ENCODE measurements at regions not wholly inside any gene's neighbourhood (a gene's known extent, or its start where the extent isn't known, plus 50 kb on each side); places are given as distances from the start of the nearest gene placed in this dataset.

DNA sequence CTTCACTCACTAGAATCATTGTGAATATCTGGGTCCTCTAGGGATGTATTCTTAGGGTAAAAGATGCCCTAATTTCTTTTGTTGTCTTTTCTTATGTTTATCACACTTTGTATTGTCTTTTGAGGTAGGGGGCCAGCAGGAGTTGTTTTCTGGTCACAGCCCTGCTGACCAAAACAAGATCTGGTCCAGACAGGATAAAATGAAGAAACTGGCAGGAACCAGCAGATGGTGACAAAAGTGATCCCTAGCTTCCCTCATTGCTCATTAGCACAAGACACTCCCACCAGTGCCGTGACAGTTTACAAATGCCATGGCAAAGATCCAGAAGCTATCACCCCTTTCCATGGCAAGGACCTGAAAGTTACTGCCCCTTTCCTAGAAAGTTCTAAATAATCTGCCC is 81.7 kb upstream of the CCDC85A start:
- no peak for DNase-seq (ENCODE audit: low read depth)
- TF ChIP-seq, protein P1, sequence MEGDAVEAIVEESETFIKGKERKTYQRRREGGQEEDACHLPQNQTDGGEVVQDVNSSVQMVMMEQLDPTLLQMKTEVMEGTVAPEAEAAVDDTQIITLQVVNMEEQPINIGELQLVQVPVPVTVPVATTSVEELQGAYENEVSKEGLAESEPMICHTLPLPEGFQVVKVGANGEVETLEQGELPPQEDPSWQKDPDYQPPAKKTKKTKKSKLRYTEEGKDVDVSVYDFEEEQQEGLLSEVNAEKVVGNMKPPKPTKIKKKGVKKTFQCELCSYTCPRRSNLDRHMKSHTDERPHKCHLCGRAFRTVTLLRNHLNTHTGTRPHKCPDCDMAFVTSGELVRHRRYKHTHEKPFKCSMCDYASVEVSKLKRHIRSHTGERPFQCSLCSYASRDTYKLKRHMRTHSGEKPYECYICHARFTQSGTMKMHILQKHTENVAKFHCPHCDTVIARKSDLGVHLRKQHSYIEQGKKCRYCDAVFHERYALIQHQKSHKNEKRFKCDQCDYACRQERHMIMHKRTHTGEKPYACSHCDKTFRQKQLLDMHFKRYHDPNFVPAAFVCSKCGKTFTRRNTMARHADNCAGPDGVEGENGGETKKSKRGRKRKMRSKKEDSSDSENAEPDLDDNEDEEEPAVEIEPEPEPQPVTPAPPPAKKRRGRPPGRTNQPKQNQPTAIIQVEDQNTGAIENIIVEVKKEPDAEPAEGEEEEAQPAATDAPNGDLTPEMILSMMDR (IDR thresholded peaks at IDR 0.05; ENCODE audit: control insufficient read depth, insufficient read depth, low read depth, low read length, missing control alignments), result no peak
- no peak overlapping the region for H3K4me3 ChIP-seq (ENCODE audit: control insufficient read depth, low read depth, low read length)

DNA sequence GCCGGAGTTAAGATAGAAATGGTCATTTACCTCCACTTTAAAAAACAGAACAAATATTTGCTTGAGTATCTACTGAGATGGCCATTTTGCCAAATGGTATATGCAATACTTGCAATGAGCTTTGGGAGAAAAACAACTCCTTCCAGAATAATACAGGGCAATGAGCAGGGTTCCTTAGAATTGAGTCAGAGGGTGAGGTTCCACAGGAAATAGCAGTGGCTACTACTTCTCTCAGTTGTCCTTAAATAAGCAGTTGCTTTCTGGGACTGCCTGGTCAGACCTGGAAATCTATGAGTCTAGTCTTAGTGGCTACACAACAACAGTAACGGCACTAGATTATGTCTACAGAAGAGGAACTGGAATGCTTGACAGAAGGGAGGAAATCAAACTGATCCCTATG is 80.9 kb upstream of the CCDC85A start:
- TF ChIP-seq, protein P1 (IDR thresholded peaks at IDR 0.05; ENCODE audit: control insufficient read depth, insufficient read depth, low read depth, low read length, missing control alignments), result no peak
- no peak for DNase-seq (ENCODE audit: low read depth)
- no peak overlapping the region for H3K4me3 ChIP-seq (ENCODE audit: control insufficient read depth, low read depth, low read length)

DNA sequence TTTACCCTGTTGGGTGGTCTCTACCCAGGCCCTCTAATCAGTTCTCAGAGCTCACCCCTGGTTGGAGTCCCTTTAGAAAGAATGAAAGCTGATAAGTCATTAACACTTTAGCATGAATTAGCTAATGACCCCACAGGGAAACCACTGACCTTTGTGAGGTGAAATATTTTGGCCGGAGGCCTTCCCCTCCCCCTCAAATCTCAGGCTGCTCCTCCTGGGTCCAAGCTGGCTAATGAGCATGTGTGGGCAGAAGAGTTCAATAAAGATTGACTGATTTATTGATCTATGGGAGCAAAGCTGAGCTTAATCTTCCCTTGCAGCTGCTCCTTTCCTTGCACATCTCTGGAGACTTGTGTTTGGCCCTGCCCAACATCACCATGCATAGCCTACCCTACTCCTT is 78.8 kb upstream of the CCDC85A start:
- H3K4me3 ChIP-seq (ENCODE audit: control insufficient read depth, low read depth, low read length), result no peak overlapping the region
- DNase-seq (ENCODE audit: low read depth), result no peak
- TF ChIP-seq, protein P1 (IDR thresholded peaks at IDR 0.05; ENCODE audit: control insufficient read depth, insufficient read depth, low read depth, low read length, missing control alignments), result no peak

DNA sequence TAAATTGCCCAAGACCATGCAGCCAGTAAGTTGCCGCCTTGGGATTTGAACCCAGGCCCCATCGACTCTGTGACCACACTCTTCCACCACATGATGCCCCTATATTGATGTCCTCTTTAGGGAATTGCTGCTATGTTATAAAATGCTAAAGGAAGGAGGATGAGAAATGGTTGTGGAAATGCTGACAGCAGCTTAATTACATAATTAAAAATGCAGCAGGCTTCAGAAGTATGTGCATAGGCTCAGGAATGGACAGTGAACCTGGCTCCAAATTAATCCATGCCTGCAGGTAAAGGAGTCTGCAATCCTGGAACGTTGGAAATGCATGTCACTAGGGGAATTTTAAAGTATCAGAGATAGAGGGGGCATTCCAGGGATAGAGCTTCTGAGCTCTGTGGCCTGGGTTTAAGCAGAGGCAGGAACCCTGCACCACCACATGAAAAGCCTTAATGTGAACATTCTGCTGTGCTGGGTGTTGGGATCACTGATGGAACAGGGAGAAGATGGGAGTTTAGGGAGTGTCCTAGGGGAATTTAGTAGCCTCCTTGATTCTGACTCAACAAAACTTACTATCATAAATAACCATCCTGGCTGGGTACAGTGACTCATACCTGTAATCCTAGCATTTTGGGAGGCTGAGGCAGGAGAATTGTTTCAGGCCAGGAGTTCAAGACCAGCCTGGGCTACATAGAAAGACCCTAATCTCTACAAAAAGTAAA is 76.1 kb upstream of the CCDC85A start:
- no peak for DNase-seq (ENCODE audit: low read depth)
- TF ChIP-seq, protein P1 (IDR thresholded peaks at IDR 0.05; ENCODE audit: control insufficient read depth, insufficient read depth, low read depth, low read length, missing control alignments), result no peak
- no peak overlapping the region for H3K4me3 ChIP-seq (ENCODE audit: control insufficient read depth, low read depth, low read length)

DNA sequence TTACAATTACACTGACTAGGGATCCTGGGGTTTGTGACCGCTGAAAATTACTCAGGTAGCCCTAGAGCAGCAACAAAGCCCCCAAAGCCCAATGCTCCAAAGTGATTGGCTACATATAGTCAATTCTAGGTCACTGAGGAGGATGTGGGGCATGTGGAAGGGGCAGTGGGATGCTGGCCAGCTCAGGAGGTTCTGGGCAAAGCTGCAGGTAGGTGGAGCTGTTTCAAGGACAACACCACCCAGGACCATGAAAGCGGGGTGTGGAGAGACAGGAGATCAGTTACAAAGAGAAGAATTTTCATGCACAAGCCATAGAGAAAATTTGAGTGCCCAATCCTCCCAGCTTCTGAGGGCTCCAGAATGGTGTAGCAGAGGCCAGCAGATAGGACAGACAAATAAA is 75.0 kb upstream of the CCDC85A start:
- TF ChIP-seq, protein P1 (IDR thresholded peaks at IDR 0.05; ENCODE audit: control insufficient read depth, insufficient read depth, low read depth, low read length, missing control alignments), result no peak
- DNase-seq (ENCODE audit: low read depth), result no peak
- H3K4me3 ChIP-seq (ENCODE audit: control insufficient read depth, low read depth, low read length), result no peak overlapping the region

DNA sequence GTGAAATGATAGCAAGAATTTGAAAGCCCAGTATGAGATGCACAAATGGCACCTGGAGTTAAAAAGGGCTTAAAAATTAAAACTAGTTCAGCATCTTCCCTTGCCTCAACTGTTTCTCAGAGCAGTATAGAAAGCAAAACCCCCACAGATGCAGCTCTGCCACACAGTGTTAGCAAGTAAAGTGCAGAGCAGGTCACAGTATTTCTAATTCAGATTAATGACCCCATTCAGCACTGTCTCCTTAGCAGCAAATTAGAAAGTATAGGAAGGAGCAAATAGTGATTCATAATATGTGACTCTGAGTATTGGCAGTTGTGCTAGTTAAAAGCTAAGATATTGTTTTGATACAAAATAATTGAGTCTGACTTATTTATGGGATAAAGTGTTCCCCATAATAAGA is 73.8 kb upstream of the CCDC85A start:
- H3K4me3 ChIP-seq (ENCODE audit: control insufficient read depth, low read depth, low read length), result no peak overlapping the region
- TF ChIP-seq, protein P1 (IDR thresholded peaks at IDR 0.05; ENCODE audit: control insufficient read depth, insufficient read depth, low read depth, low read length, missing control alignments), result no peak
- no peak for DNase-seq (ENCODE audit: low read depth)

All from AG09309 (cell line).